Kidney (tissue), 13 donors: ENCODE measurements at regions not wholly inside any gene's neighbourhood (a gene's known extent, or its start where the extent isn't known, plus 50 kb on each side); places are given as distances from the start of the nearest gene placed in this dataset.

ENCODE experiments used
- DNase-seq, 5 donors: peaks; one replicate each; pipeline ENCODE4 v3.0.0-alpha.2; 2013 to 2020
- FAIRE-seq: peaks from 2 replicates; lab custom pipeline; 2012; peaks lifted over from hg19 to GRCh38; lab: Jason Lieb, UNC
- H3K27ac ChIP-seq, 2 donors: one replicate each; pipeline ENCODE4 v1.7.0; 2013; ENCODE audit warnings: low read depth in 2 of 2, low read length in 2 of 2, inconsistent platforms in 1 of 2
- H3K27me3 ChIP-seq: one replicate; pipeline ENCODE4 v1.7.1; 2013; ENCODE audit warnings: low read length, inconsistent platforms; ENCODE audit not compliant: control insufficient read depth, insufficient read depth
- H3K36me3 ChIP-seq, 3 donors: one replicate each; pipeline versions ENCODE4 v1.7.0 to v1.7.1; 2013; ENCODE audit warnings: low read length in 3 of 3, control low read depth in 1 of 3, inconsistent platforms in 1 of 3; ENCODE audit not compliant: insufficient read depth in 3 of 3, control insufficient read depth in 2 of 3
- H3K4me1 ChIP-seq, 3 donors: one replicate each; pipeline versions ENCODE4 v1.7.0 to v1.7.1; 2013; ENCODE audit warnings: low read length in 3 of 3, inconsistent platforms in 1 of 3, low read depth in 1 of 3; ENCODE audit not compliant: control insufficient read depth in 2 of 3, insufficient read depth in 2 of 3
- H3K4me3 ChIP-seq, 3 donors: one replicate each; pipeline versions ENCODE4 v1.7.0 to v1.8.1; 2013; ENCODE audit warnings: low read length in 3 of 3, control low read depth in 1 of 3, inconsistent platforms in 1 of 3
- H3K9ac ChIP-seq, 3 donors: one replicate each; pipeline versions ENCODE4 v1.7.0 to v1.7.1; 2013; ENCODE audit warnings: low read length in 3 of 3, control low read depth in 1 of 3, inconsistent platforms in 1 of 3
- H3K9me3 ChIP-seq, 3 donors: one replicate each; pipeline versions ENCODE4 v1.7.0 to v1.7.1; 2013; ENCODE audit warnings: low read length in 3 of 3, control low read depth in 1 of 3, inconsistent platforms in 1 of 3; ENCODE audit not compliant: control insufficient read depth in 2 of 3, insufficient read depth in 1 of 3
- CTCF ChIP-seq: IDR thresholded peaks from 3 replicates; pipeline ENCODE4 v1.5.1; 2012; ENCODE audit warnings: mild to moderate bottlenecking, moderate library complexity, borderline replicate concordance; ENCODE audit not compliant: insufficient read depth; ENCODE audit errors: extremely low read depth
- intact Hi-C: fragments of 100-400 bp; cut with DNase I; formaldehyde crosslinking; loops from one replicate; pipeline ENCODE4 v1.11.1; 2022
- donor health status: control.
- donor health status: control.
- donor health status: control.
- donor health status: control.
- donor health status: control.
- donor health status: DM: yes; HTN: yes; CAD: no.
- donor health status: Normal renal cell carcinoma (clear cell type).

GRCh38 chr16:48057048-48057447 lies 98.7 kb downstream of the ABCC12 start:
- Histone ChIP-seq H3K9me3 (no peaks in the 10 kb centered on the region), H3K27me3 (no peaks in the 10 kb centered on the region), H3K9ac (no peak overlapping the region), H3K4me3 (no peak overlapping the region), H3K36me3 (no peaks in the 10 kb centered on the region), H3K4me1 (peaks cover 0 to 8% (median 0%) of the 10 kb centered on the region in 3 donors), H3K27ac (no peak overlapping the region)
- intact Hi-C loops, result no loop called here
- no peak for FAIRE-seq
- TF ChIP-seq CTCF, result no peak
- no peak for DNase-seq

- H3K9me3 ChIP-seq, result no peaks in the 10 kb centered on the region
- no peaks in the 10 kb centered on the region for H3K36me3 ChIP-seq
- H3K4me1 ChIP-seq, result peaks cover 0 to 8% (median 0%) of the 10 kb centered on the region in 3 donors
- H3K4me3 ChIP-seq, result peak overlapping the region; percentile 34 to 46 (median 42)
- no peak overlapping the region for H3K27ac ChIP-seq
- DNase-seq, result peak in 4 of 5 donors; percentile 50 to 73 (median 64)
- intact Hi-C loops, result no loop called here
- H3K9ac ChIP-seq, result no peak overlapping the region
- FAIRE-seq, result no peak
- no peaks in the 10 kb centered on the region for H3K27me3 ChIP-seq
- TF ChIP-seq CTCF, result peak; percentile 74
Measured at GRCh38 chr16:48054881-48055601, 100.8 kb downstream of the ABCC12 start.

GRCh38 chr16:48053418-48053745 lies 102.4 kb downstream of the ABCC12 start:
- Histone ChIP-seq H3K4me3 (no peak overlapping the region), H3K9ac (no peak overlapping the region), H3K4me1 (peaks cover 0 to 8% (median 0%) of the 10 kb centered on the region in 3 donors), H3K36me3 (no peaks in the 10 kb centered on the region), H3K9me3 (no peaks in the 10 kb centered on the region), H3K27ac (no peak overlapping the region), H3K27me3 (no peaks in the 10 kb centered on the region)
- FAIRE-seq (no peak), DNase-seq (peak in 4 of 5 donors; percentile 38 to 68 (median 58))
- no peak for TF ChIP-seq CTCF
- intact Hi-C loops, result no loop called here
